KG1 (cell line): ENCODE measurements at regions not wholly inside any gene's neighbourhood (a gene's known extent, or its start where the extent isn't known, plus 50 kb on each side); places are given as distances from the start of the nearest gene placed in this dataset.
"Not testable (repeated sequence)": the region's sequence is repeated elsewhere in the genome, so short reads cannot be mapped to it uniquely, and the experiment has no call there.

Experiments used
- DNase-seq: peaks from one replicate; lab custom pipeline; 2025; lab: John Stamatoyannopoulos, UW

- no peak for DNase-seq
Observed at GRCh38 chr14:81584495-81584894, 50.8 kb upstream of the SEL1L start.

GRCh38 chr14:81589381-81590065, 55.9 kb upstream of the SEL1L start:
- DNase-seq: no peak

- no peak for DNase-seq
Observed at GRCh38 chr14:81591266-81591665, 57.6 kb upstream of the SEL1L start.

GRCh38 chr14:81594012-81594411, 60.4 kb upstream of the SEL1L start:
- DNase-seq: no peak

GRCh38 chr14:81605660-81606059, 72.0 kb upstream of the SEL1L start:
- no peak for DNase-seq

- DNase-seq: no peak
Observed at GRCh38 chr14:81613341-81614045, 79.8 kb upstream of the SEL1L start.

- not testable (repeated sequence) for DNase-seq
Observed at GRCh38 chr14:81614302-81614701, 80.6 kb upstream of the SEL1L start.

GRCh38 chr14:81618695-81619094, 85.0 kb upstream of the SEL1L start:
- DNase-seq: no peak

GRCh38 chr14:81619816-81620215, 86.2 kb upstream of the SEL1L start:
- DNase-seq: no peak

- not testable (repeated sequence) for DNase-seq
Observed at GRCh38 chr14:81623771-81624396, 90.2 kb upstream of the SEL1L start.

- DNase-seq: peak; percentile 18
Observed at GRCh38 chr14:81625343-81625742, 91.7 kb upstream of the SEL1L start.

GRCh38 chr14:81632157-81632556, 98.5 kb upstream of the SEL1L start:
- DNase-seq: no peak

DNA sequence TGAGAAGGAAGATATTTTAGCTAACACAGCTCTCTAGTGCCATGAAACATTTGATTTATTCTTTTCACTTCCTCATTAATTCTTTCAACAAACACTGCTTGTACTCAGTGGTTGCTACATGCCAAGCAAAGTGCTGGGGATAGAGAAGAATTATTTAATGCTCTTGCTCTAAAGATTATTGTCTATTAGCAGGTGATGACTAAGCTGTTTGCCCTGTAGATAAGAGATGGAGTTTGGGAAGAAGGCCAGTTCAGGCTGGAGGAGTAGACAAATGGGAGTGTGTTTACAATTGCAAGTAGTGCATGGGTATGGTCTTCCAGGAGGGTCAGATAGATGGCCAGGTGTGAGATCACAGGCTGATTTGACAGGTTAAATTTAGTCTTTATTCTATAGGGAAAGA, 99.8 kb upstream of the SEL1L start:
- DNase-seq: no peak

- no peak for DNase-seq
Observed at GRCh38 chr14:81637639-81638038, 104.0 kb upstream of the SEL1L start.

DNA sequence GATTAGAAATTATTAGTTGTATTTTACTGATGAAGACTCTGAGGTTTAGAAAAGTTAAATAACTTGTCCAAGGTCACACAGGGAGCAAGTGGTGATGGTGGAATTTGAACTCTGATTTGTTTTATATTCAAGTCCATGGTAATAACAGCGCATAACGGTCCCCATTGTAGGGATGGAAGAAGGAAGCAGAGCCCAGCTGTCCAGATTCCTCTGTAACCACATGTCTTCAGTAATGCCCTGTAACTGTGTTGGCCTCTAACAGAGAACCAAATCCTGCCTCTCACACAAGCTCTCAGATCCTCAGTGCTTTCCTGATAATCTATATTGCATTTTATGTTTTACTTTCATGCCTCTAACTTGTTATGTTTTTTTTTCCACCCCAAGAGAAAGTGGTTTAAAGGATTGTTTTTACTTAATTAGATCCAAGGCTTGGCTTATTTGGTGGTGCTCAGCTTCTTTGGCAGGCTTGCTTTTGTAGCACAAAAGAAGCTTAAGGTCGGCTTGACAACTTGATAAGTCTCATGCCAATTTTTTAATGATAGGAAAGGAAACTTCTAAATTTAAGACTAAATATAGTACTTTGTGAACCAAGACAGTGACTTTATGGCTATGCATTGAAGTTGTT, 105.1 kb upstream of the SEL1L start:
- DNase-seq: no peak

DNA sequence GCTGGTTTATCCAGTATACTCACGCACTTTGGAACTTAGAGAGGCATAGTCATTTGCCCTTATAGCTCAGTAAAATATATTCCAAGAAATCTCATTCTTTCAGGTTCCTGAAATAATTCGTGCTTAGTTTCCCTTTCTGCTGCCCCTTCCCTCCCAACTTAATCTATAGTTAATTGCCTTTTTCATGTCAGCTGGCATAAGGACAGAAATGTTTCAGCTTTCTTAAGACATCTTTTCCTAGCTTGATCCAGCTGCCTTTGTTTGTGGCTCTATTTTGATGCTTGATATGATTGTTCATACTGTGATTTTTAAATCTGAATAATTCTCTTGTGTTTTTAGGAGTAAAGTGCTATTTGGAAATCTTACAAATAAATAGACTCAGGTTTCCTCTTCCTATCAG, 120.0 kb upstream of the SEL1L start:
- no peak for DNase-seq

DNA sequence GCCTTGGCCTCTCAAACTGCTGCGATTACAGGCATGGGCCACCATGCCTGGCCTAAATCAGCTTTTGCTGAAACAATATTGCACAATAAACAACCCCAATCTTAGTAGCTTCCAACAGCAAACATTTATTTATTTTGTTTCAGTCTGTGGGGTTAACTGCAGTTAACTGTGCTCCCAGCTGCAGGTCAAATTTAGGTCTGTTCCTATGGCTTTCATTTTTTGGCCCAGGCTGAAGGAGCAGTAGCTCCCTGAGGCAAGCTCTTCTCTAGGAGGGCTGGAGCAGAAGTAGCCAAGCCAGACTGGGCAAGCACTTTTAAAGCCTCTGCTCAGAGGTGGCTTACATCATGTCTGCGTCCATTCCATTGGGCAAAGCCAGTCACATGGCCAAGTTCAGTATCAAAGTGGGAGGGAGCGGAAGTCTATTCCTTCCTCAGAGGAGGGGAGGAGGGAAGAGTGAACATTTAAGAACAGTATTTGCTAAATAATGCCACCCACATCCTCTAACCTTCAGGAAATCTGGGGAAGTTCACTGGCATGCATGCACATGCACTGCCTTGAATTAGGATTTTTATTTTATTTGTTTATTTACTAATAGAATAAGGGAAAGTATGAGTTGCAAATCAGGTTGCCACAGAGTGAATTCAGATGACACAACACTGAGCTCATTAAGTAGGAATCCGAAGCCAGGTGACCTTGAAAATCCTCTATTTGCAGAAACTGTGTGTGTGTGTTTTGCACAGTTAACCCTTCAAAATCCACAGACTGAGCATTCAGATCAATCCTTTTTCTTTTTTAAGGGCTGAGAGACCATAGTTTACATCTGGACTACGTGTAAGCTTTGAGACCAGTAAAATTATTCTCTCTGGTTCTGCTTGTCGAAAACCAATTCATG, 122.0 kb upstream of the SEL1L start:
- DNase-seq: no peak

DNA sequence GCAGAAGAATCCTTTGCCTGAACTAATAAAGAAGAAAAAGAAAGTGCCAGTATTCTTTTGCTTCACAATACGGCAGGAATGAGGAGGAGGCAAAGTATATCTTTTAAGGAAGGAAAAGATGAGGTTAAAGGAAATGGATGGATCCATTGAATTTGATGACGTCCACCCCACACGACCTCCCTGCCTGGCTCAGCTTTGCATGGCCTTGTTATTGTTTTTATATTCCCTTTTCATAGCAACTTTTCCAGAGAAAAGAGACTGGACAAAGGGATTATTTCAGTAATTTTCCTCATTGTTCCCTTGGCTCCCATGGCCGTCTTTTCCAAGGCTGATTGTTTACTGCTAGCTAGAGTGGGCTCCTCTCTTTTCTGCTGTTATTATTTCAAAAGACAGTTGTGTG, 123.2 kb upstream of the SEL1L start:
- DNase-seq: no peak

GRCh38 chr14:81662066-81662465, 128.4 kb upstream of the SEL1L start:
- DNase-seq: no peak

GRCh38 chr14:81662570-81663197, 129.0 kb upstream of the SEL1L start:
- DNase-seq: no peak

GRCh38 chr14:81668626-81669274, 135.1 kb upstream of the SEL1L start:
- DNase-seq: no peak
